ENCODE measurements at regions not wholly inside any gene's neighbourhood (a gene's known extent, or its start where the extent isn't known, plus 50 kb on each side); places are given as distances from the start of the nearest gene placed in this dataset.

DNA sequence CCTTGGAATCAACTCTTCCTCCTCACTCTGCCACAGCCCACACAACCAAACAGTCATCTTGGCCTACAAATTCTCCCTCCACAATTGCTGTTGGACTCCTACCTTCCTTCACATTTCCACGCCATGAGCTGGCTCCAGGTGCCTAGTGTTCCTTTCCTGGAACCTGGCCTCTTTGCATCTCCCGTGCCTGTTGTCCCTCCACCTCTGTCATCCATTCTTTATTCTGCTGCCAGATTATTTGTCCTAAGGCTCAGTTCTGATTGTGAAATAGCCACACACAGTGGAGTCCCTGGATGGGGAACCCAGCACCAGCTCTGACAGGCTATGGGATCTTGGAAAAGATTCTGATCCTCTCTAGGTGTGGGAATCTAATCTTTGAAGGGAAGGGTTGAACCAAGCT, 109.1 kb upstream of the ANKH start:
- TF ChIP-seq EZH2 (optimal IDR thresholded peaks at IDR 0.05; ENCODE audit: low read depth, low read length), result no peak
- TF ChIP-seq, protein P1, sequence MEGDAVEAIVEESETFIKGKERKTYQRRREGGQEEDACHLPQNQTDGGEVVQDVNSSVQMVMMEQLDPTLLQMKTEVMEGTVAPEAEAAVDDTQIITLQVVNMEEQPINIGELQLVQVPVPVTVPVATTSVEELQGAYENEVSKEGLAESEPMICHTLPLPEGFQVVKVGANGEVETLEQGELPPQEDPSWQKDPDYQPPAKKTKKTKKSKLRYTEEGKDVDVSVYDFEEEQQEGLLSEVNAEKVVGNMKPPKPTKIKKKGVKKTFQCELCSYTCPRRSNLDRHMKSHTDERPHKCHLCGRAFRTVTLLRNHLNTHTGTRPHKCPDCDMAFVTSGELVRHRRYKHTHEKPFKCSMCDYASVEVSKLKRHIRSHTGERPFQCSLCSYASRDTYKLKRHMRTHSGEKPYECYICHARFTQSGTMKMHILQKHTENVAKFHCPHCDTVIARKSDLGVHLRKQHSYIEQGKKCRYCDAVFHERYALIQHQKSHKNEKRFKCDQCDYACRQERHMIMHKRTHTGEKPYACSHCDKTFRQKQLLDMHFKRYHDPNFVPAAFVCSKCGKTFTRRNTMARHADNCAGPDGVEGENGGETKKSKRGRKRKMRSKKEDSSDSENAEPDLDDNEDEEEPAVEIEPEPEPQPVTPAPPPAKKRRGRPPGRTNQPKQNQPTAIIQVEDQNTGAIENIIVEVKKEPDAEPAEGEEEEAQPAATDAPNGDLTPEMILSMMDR (IDR thresholded peaks at IDR 0.05; ENCODE audit: low read length), result no peak
- no peak for TF ChIP-seq EZH2phosphoT487 (IDR thresholded peaks at IDR 0.05; ENCODE audit: low read length)

All from MM.1S (cell line).